HAP-1 (cell line): ENCODE measurements at regions not wholly inside any gene's neighbourhood (a gene's known extent, or its start where the extent isn't known, plus 50 kb on each side); places are given as distances from the start of the nearest gene placed in this dataset.
A peak's percentile ranks its signal among the peaks of the same experiment; 100 is the strongest.

ENCODE experiments used
- DNase-seq, 2 experiments: peaks; one replicate each; pipeline ENCODE4 v3.0.0-alpha.2; 2016 to 2020; ENCODE audit warnings: low spot score in 2 of 2
- H3K27me3 ChIP-seq: fragments of 250-450 bp; sonication (Bioruptor Pico); 2 replicates; pipeline ENCODE4 v1.5.1; 2020; ENCODE audit warnings: low read depth, mild to moderate bottlenecking, moderate library complexity
- H3K36me3 ChIP-seq: fragments of 250-450 bp; sonication (Bioruptor Pico); replicated peaks from 2 replicates; pipeline ENCODE4 v1.5.1; 2020; ENCODE audit warnings: mild to moderate bottlenecking
- H3K4me1 ChIP-seq: fragments of 250-450 bp; sonication (Bioruptor Pico); 2 replicates; pipeline ENCODE4 v1.5.1; 2020; ENCODE audit warnings: mild to moderate bottlenecking
- H3K4me3 ChIP-seq: fragments of 250-450 bp; sonication (Bioruptor Pico); 2 replicates; pipeline ENCODE4 v1.5.1; 2020; ENCODE audit warnings: mild to moderate bottlenecking, moderate library complexity
- H3K9me3 ChIP-seq: fragments of 250-450 bp; sonication (Bioruptor Pico); 2 replicates; pipeline ENCODE4 v1.5.1; 2020; ENCODE audit warnings: mild to moderate bottlenecking, moderate library complexity
- in situ Hi-C: fragments of 300-500 bp; cut with MboI; formaldehyde crosslinking; loops from 3 replicates; pipeline ENCODE4 v1.14.3; 2020; ENCODE audit warnings: low sequenced_read_pairs, inconsistent platforms, mixed read lengths

DNA sequence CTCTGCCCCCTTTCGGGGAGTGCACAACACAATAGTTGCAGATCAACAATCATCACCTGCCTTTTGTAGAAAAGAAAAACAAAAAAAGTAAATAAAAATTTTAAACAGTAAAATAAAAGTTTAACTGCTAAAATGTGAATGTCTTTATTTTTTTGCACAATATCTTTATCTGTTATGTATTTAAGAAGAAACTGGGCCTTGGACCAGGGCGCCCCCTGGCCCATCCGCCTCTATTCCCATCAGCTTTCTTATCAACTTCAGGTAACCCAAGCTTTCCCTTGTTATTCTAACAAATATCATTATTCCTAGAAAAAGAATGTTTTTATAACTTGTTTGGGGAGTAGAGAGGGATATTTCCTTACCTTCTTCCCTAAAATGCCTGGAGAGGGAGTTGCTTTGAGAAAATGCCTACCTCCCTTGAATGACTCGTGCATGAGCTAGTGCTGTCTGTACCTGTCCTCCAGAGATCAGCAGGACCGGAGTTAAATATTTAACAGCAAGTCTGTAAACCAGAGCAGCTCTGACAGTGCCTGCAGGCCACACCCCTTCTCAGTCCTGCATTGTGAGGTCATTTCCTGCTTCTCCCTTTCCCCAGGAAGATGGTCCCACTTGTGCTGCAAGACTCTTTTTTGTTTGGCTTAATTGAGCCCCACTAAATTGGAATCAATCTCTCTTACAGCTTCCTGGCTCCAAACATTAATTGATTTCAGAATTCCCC is 192.8 kb upstream of the RGS6 start:
- DNase-seq: no peak
- Histone ChIP-seq H3K36me3 (peaks cover 1% of the 10 kb centered on the region; the same call in 1 of the 2 replicates), H3K4me3 (no peak overlapping the region), H3K4me1 (no peaks in the 10 kb centered on the region), H3K27me3 (no peaks in the 10 kb centered on the region), H3K9me3 (no peaks in the 10 kb centered on the region)
- in situ Hi-C loops: no loop called here

DNA sequence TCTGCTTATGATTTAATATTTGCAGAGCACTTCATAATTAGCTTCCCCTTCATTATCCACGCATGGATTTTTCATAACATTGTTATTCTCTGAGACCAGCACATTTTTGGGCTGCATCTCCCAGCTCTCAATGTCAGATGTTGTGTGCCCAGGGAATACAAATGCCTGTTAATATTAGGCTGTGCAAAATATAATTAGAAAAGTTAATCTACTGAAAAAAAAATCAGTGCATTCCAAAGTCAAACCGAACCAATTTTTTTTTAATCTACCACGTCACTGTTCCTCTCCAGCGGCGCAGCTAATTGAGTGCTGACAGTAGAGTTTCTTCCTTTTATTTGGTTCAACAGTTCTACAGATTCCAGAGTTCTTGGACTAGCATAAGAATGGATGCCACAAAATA is 191.0 kb upstream of the RGS6 start:
- no peaks in the 10 kb centered on the region for H3K27me3 ChIP-seq
- in situ Hi-C loops: no loop called here
- H3K9me3 ChIP-seq: no peaks in the 10 kb centered on the region
- no peaks in the 10 kb centered on the region for H3K4me1 ChIP-seq
- H3K4me3 ChIP-seq: no peak overlapping the region
- H3K36me3 ChIP-seq: no peaks in the 10 kb centered on the region
- no peak for DNase-seq

DNA sequence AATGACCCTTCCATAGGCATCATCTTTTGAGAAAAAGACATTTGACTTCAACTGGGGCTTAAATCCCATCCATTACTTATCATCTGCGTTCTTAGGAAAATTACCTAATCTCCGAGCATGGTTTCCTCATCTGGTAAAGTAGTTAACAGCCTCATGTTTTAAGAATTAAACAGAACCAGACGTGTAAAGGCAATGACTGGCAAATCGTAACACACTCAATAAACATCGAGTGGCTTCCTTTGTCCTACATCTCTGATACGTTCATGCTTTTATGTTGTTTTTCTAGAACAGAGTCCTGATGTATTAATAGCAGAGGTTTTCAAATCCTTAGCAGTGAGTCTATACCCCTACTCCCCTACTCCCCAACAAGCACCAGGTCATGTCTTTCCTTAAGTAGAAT is 189.7 kb upstream of the RGS6 start:
- Histone ChIP-seq H3K4me3 (no peak overlapping the region), H3K27me3 (no peaks in the 10 kb centered on the region), H3K4me1 (no peaks in the 10 kb centered on the region), H3K36me3 (no peaks in the 10 kb centered on the region), H3K9me3 (no peaks in the 10 kb centered on the region)
- no peak for DNase-seq
- in situ Hi-C loops: no loop called here

DNA sequence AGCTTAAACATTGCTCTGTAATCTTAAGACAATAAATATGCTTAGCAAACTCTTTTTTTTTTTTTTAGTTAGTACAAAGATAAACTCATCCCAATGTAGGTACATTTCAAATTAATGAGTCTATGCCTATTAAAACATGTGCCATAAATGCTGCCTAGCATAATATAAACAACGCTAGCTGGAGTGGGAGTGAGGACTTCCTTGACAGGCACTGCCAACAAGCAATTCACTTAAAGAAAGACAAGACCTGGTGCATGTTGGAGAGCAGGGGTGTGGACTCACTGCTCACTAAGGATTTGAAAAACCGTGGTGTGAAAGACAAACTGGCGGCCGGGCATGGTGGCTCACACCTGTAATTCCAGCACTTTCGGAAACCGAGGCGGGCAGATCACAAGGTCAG is 187.2 kb upstream of the RGS6 start:
- in situ Hi-C loops: no loop called here
- no peaks in the 10 kb centered on the region for H3K9me3 ChIP-seq
- DNase-seq: no peak

DNA sequence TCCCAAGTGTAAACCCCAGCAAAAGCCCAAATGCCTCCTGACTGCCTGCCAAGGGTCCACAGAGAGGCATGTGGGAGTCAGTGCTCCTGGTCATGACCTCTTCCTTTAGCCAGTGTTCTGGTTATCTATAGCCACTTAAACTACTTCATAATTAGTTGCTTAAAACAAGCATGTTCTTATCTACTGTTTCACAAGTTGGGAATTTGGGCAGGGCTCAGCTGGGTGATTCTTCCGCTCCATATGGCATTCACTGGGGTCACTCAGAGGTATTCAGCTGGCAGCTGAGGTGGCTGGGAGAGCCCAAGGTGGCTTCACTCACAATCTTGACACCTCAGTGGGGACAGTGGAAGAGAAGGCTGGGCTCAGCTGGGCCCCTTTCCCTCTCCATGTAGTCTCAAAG is 184.0 kb upstream of the RGS6 start:
- Histone ChIP-seq H3K27me3 (no peaks in the 10 kb centered on the region), H3K4me3 (no peak overlapping the region), H3K9me3 (no peaks in the 10 kb centered on the region), H3K4me1 (peaks cover 3% of the 10 kb centered on the region; the same call in 1 of the 2 replicates), H3K36me3 (no peaks in the 10 kb centered on the region)
- in situ Hi-C loops: no loop called here
- no peak for DNase-seq

More for the DNA sequence above, 187.2 kb upstream of the RGS6 start:
- no peaks in the 10 kb centered on the region for H3K36me3 ChIP-seq
- H3K4me1 ChIP-seq: no peaks in the 10 kb centered on the region
- no peaks in the 10 kb centered on the region for H3K27me3 ChIP-seq
- no peak overlapping the region for H3K4me3 ChIP-seq

DNA sequence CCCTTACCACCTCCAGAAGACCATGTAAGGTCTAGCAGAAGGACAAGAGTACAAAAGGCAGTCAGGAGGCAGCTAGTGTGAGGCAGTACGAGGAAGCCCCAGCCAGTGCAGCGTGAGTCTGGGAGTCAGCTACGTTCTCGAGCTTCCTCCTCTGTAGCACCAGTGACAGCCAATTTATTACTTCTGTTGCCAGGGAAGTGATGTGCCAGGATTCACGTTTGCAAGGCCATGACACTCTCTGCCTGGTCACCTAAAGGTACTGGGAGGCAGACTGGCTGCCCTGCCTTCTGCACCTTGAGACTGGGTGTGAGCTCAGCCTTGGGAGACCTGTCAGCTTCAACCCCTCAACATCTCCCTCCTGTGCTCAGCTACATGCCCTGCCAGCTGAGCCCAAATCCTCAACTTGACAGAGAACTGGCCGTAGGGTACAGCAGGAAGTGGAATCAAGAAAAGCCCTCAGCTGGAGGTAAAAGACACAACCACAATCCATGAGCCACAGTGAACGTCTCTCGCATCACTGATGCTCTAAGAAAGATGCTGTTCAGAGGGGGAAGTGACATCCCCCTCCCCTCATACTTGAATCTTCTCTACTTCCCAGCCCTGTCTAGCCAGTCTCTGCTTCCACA is 182.5 kb upstream of the RGS6 start:
- no peaks in the 10 kb centered on the region for H3K9me3 ChIP-seq
- no peak for DNase-seq
- in situ Hi-C loops: loop anchor here (5.0 kb wide), 1 partner anchor 612 kb away; no protein-coding TSS in a partner anchor
- H3K27me3 ChIP-seq: no peaks in the 10 kb centered on the region
- H3K4me1 ChIP-seq: peaks cover 5% of the 10 kb centered on the region; the same call in 1 of the 2 replicates
- H3K36me3 ChIP-seq: no peaks in the 10 kb centered on the region
- no peak overlapping the region for H3K4me3 ChIP-seq

DNA sequence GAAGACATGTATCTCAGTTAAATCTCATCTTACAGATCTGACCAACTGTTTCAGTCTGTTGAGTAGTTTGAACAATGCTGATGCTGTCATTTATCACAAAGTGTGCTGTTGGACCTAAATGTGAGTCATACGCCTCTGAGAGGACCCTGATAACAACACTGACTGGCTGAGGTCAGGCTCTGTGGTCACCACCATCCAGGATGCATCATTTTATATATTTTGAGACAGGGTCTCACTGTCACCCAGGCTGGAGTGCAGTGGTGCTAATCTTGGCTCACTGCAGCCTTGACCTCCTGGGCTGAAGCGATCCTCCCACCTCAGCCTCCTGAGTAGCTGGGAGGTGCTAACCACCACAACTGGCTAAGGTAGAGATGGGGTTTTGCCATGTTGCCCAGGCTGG is 181.0 kb upstream of the RGS6 start:
- H3K27me3 ChIP-seq: no peaks in the 10 kb centered on the region

DNA sequence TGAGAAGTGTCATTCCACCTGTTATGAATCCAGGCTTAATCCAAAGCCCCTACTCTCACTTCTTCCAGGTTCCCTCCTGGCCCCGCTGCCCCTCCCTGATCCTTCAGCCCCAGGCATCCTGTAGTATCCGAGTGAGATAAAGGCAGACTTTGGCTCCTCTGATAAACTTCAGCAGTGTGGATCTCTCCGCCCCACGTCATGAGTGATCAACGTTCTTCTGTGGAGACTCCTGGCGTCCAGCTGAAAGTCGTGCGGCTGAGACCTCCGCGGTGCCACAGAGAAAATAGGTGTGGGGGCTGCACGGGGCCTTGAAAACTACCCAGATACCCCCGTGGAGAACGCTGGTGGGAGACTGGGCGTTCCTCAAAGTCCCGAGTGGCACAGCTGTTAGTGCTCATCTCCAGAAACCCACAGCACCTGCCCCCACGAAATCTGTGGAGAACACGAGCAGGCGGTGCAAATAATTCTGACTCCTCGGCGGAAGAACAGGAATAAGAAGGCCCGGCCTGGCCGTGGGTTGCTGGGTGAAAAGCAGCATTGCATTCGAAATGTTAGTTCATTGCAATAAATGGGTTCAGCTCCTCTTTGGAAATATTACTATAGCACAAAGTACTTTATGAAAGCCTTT is 180.0 kb upstream of the RGS6 start:
- Histone ChIP-seq H3K9me3 (no peaks in the 10 kb centered on the region), H3K4me3 (no peak overlapping the region), H3K27me3 (no peaks in the 10 kb centered on the region), H3K36me3 (no peaks in the 10 kb centered on the region), H3K4me1 (peaks cover 7% of the 10 kb centered on the region; the same call in 1 of the 2 replicates)
- no peak for DNase-seq
- in situ Hi-C loops: loop anchor here (5.0 kb wide), 1 partner anchor 615 kb away; no protein-coding TSS in a partner anchor

More for the DNA sequence above, 181.0 kb upstream of the RGS6 start:
- no peaks in the 10 kb centered on the region for H3K36me3 ChIP-seq
- no peak for DNase-seq
- H3K9me3 ChIP-seq: no peaks in the 10 kb centered on the region
- peaks cover 7% of the 10 kb centered on the region; the same call in 1 of the 2 replicates for H3K4me1 ChIP-seq
- in situ Hi-C loops: loop anchor here (5.0 kb wide), 1 partner anchor 614 kb away; no protein-coding TSS in a partner anchor
- H3K4me3 ChIP-seq: no peak overlapping the region

DNA sequence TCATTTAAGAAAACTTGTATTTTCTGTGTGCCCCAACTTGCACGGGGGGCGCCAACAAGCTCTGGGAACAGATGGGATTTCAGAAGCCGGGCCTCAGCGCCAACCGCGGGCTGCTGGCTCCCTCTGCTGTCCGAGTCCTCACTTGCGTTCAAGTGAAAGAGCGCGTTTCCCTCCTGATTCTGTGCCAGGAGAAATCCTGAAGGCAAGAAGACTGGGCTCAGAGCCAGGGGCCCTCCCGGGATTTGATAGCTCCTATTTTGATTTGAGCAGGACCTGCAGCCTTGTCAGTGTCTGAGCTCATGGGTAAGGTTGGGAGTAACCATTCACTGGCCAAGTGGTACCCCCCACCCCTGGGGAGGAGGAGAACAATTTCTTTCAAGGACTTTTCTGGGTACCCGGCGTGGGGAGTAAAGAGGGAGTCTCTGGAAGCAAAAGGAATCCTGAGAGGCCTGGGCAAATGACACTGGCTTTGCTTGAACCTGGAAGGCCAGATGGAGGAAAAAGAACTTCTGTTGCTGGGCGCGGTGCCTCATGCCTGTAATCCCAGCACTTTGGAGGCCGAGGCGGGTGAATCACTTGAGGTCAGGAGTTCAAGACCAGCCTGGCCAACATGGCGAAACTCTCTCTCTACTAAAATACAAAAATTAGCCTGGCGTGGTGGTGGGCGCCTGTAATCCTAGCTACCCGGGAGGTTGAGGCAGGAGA is 179.0 kb upstream of the RGS6 start:
- H3K4me3 ChIP-seq: no peak overlapping the region
- in situ Hi-C loops: loop anchor here (5.0 kb wide), 1 partner anchor 616 kb away; no protein-coding TSS in a partner anchor
- no peaks in the 10 kb centered on the region for H3K36me3 ChIP-seq

DNA sequence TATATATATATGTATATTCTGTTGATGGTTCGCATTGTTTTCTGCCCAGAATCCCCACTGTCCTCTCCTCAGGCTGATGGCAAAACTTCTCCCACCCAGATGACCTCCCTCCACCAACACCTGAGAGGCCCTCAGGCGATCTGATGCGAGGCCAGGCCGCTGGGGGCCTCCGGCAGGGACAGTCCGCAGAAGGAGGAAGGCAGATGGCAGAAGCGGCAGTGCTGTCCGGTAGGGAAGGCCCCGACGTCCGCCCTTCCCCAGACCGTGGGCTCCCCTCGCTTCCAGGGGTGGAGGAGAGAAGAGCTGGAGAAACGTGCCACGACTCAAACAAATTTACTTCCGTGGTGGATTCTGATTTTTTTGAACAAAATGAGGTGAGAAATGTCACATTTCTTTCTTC is 178.3 kb upstream of the RGS6 start:
- Histone ChIP-seq H3K4me3 (no peak overlapping the region), H3K27me3 (no peaks in the 10 kb centered on the region), H3K36me3 (no peaks in the 10 kb centered on the region), H3K4me1 (peaks cover 7% of the 10 kb centered on the region; the same call in 1 of the 2 replicates), H3K9me3 (no peaks in the 10 kb centered on the region)
- in situ Hi-C loops: loop anchor here (5.0 kb wide), 1 partner anchor 617 kb away; no protein-coding TSS in a partner anchor
- DNase-seq: no peak

More for the DNA sequence above, 179.0 kb upstream of the RGS6 start:
- peak; percentile 89 to 93 for DNase-seq
- Histone ChIP-seq H3K4me1 (peaks cover 7% of the 10 kb centered on the region; the same call in 1 of the 2 replicates), H3K27me3 (no peaks in the 10 kb centered on the region), H3K9me3 (no peaks in the 10 kb centered on the region)

DNA sequence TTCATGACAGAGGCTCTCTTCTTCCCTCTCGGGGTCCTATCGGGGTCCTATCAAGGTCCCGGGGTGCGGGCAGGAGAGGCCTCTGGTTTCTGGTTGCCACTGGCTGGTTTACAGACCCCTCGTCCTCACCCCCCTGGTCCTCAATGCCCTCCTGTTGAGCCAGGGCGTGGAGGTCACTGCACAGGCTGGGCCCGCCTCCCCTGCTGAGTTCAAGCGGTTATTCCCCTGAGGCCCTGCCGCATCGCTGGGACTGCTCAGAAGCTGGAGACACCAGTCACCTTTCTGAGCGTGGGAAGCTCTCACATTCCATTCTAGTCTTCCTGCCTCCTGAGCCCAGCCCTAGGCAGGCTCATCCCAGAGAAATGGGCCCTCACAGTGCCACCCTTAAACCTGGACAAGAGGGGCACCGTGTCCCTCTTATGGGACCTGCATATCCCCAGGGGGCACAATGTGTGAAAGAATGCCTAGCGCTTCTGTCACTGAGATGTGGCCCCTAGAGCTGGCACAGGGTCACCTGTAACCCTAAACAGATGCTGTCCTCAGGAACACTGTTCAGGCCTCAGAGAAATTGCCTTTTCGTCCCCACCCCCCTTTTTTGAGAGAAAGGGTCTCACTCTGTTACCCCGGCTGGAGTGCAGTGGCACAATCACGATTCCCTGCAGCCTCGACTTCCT is 177.7 kb upstream of the RGS6 start:
- Histone ChIP-seq H3K4me1 (peaks cover 7% of the 10 kb centered on the region; the same call in 1 of the 2 replicates), H3K4me3 (no peak overlapping the region), H3K9me3 (no peaks in the 10 kb centered on the region), H3K27me3 (no peaks in the 10 kb centered on the region), H3K36me3 (no peaks in the 10 kb centered on the region)
- no peak for DNase-seq
- in situ Hi-C loops: loop anchor here (5.0 kb wide), 1 partner anchor 617 kb away; no protein-coding TSS in a partner anchor

DNA sequence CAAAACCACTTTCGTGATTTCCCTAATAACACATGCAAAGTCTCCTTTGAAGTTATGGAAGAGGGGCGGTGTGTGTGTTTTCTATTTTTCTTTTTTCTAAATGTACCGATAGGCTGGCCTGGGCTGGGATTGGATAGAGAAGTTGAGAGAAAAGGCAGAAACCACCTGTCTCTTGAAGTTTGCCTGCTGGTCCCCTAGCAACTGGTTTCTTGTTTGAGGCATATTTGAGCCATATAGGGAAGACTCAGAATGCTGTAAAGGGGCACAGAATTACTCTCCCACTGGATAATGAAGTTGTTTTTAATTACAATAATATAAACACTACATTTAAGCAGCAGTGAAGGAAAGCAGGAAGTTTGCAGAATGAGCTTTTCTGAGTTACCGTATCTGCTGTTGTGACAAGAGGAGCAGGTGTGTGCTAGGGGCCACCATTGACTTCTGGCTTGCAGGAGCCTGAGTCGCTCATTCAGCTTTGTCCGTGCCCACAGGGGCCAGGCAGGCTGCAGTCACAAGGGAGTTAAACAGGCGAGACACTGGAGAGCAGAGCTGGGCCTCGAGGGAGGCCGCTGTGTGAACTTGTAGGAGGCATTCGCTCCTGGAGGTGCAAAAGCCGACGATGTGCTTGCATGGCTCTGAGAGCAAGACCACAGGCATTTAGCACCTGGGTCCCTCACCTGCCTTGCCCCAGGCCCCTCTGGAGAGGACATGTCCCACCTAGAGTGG is 173.8 kb upstream of the RGS6 start:
- Histone ChIP-seq H3K36me3 (no peaks in the 10 kb centered on the region), H3K4me1 (peaks cover 2% of the 10 kb centered on the region; the same call in 1 of the 2 replicates), H3K9me3 (no peaks in the 10 kb centered on the region), H3K4me3 (no peak overlapping the region), H3K27me3 (no peaks in the 10 kb centered on the region)
- in situ Hi-C loops: no loop called here
- no peak for DNase-seq
